Upper lobe of right lung (tissue), 1 donor: ENCODE measurements at regions not wholly inside any gene's neighbourhood (a gene's known extent, or its start where the extent isn't known, plus 50 kb on each side); places are given as distances from the start of the nearest gene placed in this dataset.

Source experiments
- ATAC-seq: fragments of 200-7000 bp; cut with Tn5 transposase; one replicate; pipeline ENCODE4 v1.9.1; 2020; ENCODE audit warnings: mild to moderate bottlenecking, moderate library complexity
- DNase-seq: peaks from one replicate; pipeline ENCODE4 v3.0.0-alpha.2; 2020
- H3K27ac ChIP-seq: fragments of 200-600 bp; one replicate; pipeline ENCODE4 v1.8.0; 2022
- H3K27me3 ChIP-seq: fragments of 200-600 bp; one replicate; pipeline ENCODE4 v1.8.0; 2022; ENCODE audit warnings: mild to moderate bottlenecking
- H3K36me3 ChIP-seq: fragments of 200-600 bp; one replicate; pipeline ENCODE4 v1.8.0; 2022
- H3K4me1 ChIP-seq: fragments of 200-600 bp; one replicate; pipeline ENCODE4 v1.8.0; 2022
- H3K4me3 ChIP-seq: fragments of 200-600 bp; one replicate; pipeline ENCODE4 v1.8.0; 2022; ENCODE audit warnings: mild to moderate bottlenecking
- H3K9me3 ChIP-seq: fragments of 200-600 bp; one replicate; pipeline ENCODE4 v1.8.0; 2022
- intact Hi-C: fragments of 100-400 bp; cut with DNase I; formaldehyde crosslinking; loops from one replicate; pipeline ENCODE4 v1.11.0; 2022
- TF ChIP-seq, protein P1 (sequence below): fragments of 200-600 bp; IDR thresholded peaks from one replicate; pipeline ENCODE4 v1.8.0; 2022; ENCODE audit warnings: antibody characterized with exemption
- donor health status: DM: no; HTN: yes; CAD: no; lungs with severe emphysema.

- H3K27me3 ChIP-seq, result no peaks in the 10 kb centered on the region
- no peaks in the 10 kb centered on the region for H3K9me3 ChIP-seq
- H3K4me3 ChIP-seq, result no peak overlapping the region
- DNase-seq (no peak), ATAC-seq (peak; percentile 72)
- H3K4me1 ChIP-seq, result no peaks in the 10 kb centered on the region
- no peaks in the 10 kb centered on the region for H3K36me3 ChIP-seq
- H3K27ac ChIP-seq, result no peak overlapping the region
- TF ChIP-seq, protein P1, sequence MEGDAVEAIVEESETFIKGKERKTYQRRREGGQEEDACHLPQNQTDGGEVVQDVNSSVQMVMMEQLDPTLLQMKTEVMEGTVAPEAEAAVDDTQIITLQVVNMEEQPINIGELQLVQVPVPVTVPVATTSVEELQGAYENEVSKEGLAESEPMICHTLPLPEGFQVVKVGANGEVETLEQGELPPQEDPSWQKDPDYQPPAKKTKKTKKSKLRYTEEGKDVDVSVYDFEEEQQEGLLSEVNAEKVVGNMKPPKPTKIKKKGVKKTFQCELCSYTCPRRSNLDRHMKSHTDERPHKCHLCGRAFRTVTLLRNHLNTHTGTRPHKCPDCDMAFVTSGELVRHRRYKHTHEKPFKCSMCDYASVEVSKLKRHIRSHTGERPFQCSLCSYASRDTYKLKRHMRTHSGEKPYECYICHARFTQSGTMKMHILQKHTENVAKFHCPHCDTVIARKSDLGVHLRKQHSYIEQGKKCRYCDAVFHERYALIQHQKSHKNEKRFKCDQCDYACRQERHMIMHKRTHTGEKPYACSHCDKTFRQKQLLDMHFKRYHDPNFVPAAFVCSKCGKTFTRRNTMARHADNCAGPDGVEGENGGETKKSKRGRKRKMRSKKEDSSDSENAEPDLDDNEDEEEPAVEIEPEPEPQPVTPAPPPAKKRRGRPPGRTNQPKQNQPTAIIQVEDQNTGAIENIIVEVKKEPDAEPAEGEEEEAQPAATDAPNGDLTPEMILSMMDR, result peak; percentile 38
- intact Hi-C loops, result no loop called here
Observed at GRCh38 chr7:47170516-47170915, 411.4 kb downstream of the TNS3 start.

DNA sequence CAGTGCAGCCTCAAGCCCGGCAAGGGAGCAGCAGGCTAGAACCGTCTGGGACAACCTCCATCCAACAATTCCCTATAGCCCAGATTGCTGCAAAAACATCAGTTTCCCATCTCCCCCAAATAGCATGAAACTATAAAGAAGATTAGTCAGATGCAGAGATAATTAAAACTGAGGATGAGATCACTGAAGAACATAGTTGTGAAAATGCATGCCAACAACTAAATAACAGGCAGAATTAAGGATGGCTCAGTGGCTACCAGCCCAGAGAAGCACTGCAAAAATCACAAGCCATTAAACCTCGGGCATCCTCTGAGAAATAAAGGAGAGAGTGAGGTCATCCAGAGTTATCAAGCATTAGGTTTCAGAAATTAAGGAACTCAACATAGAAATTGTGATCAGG, 427.1 kb downstream of the TNS3 start:
- ATAC-seq (no peak), DNase-seq (no peak)
- no peaks in the 10 kb centered on the region for H3K27me3 ChIP-seq
- H3K36me3 ChIP-seq, result no peaks in the 10 kb centered on the region
- TF ChIP-seq, protein P1, result no peak
- intact Hi-C loops, result no loop called here
- H3K27ac ChIP-seq, result no peak overlapping the region
- H3K4me1 ChIP-seq, result peaks cover 18% of the 10 kb centered on the region
- H3K9me3 ChIP-seq, result no peaks in the 10 kb centered on the region
- H3K4me3 ChIP-seq, result no peak overlapping the region

DNA sequence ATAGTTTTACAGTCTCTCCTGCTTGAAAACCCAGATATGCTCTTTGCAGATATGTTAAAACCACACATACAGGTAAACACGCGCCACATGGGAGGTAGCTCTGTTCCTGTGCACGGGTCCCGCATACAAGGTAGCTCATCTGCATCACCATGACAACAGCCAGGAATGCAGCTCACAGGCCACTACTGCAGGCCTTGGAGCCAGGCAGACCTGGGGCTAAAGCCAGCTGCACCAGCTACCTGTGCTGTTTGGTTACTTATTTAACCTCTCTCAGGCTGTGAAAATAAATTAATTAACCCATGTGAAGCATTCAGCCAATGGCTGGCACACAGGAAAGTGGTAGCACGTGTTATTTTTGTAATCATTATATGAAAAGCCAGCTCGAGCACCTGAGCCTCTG, 428.3 kb downstream of the TNS3 start:
- peak; percentile 91 for ATAC-seq
- H3K4me1 ChIP-seq, result peaks cover 25% of the 10 kb centered on the region
- no peaks in the 10 kb centered on the region for H3K27me3 ChIP-seq
- intact Hi-C loops, result no loop called here
- H3K4me3 ChIP-seq, result no peak overlapping the region
- H3K27ac ChIP-seq, result peak overlapping the region; percentile 48
- TF ChIP-seq, protein P1, result no peak
- H3K36me3 ChIP-seq, result no peaks in the 10 kb centered on the region
- no peaks in the 10 kb centered on the region for H3K9me3 ChIP-seq
- DNase-seq, result peak; percentile 74

GRCh38 chr7:47153058-47153457, 428.9 kb downstream of the TNS3 start:
- intact Hi-C loops, result no loop called here
- H3K4me3 ChIP-seq, result no peak overlapping the region
- H3K9me3 ChIP-seq, result no peaks in the 10 kb centered on the region
- H3K27me3 ChIP-seq, result no peaks in the 10 kb centered on the region
- no peaks in the 10 kb centered on the region for H3K36me3 ChIP-seq
- ATAC-seq, result peak; percentile 61
- DNase-seq, result no peak
- TF ChIP-seq, protein P1, result no peak
- peak overlapping the region; percentile 48 for H3K27ac ChIP-seq
- H3K4me1 ChIP-seq, result peaks cover 29% of the 10 kb centered on the region

DNA sequence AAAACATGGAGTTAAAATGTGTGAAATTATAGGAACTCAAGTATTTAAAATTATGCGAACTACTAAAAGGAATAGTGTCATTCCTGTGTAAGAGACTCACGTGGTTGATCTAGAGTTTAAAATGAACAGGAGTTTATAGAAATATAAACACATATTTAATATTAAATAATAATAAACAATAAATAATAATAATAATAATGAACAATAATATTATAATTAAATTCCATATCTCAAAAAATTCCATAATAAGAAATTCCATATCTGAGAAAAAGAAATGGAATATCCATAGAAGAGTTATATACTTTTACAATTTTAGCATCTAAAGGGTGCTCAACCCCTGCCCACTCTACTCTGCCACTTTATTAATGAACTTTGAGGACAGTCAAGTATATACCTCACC, 429.6 kb downstream of the TNS3 start:
- H3K27ac ChIP-seq, result no peak overlapping the region
- TF ChIP-seq, protein P1, result no peak
- DNase-seq, result no peak
- H3K9me3 ChIP-seq, result no peaks in the 10 kb centered on the region
- no peak for ATAC-seq
- H3K4me3 ChIP-seq, result no peak overlapping the region
- peaks cover 29% of the 10 kb centered on the region for H3K4me1 ChIP-seq
- H3K36me3 ChIP-seq, result no peaks in the 10 kb centered on the region
- H3K27me3 ChIP-seq, result no peaks in the 10 kb centered on the region
- intact Hi-C loops, result no loop called here
